HEK293 (cell line): ENCODE measurements at regions not wholly inside any gene's neighbourhood (a gene's known extent, or its start where the extent isn't known, plus 50 kb on each side); places are given as distances from the start of the nearest gene placed in this dataset.

ENCODE experiments used
- CTCF ChIA-PET: fragments of 350-600 bp; formaldehyde crosslinking; extraction: SDS; loops from one replicate; lab custom pipeline; 2021; ENCODE audit warnings: antibody characterized with exemption; lab: Yijun Ruan, JAX
- POLR2A ChIA-PET: fragments of 300-600 bp; formaldehyde crosslinking; extraction: SDS; loops from one replicate; lab custom pipeline; 2020; ENCODE audit warnings: antibody characterized with exemption, inconsistent platforms; lab: Yijun Ruan, JAX
- H3K27ac ChIP-seq: fragments of 200-500 bp; sonication (Bioruptor generic); 2 replicates; pipeline ENCODE4 v1.5.1; 2014; ENCODE audit warnings: low read depth, low read length, control low read depth, inconsistent platforms; ENCODE audit errors: extremely low read depth
- H3K36me3 ChIP-seq, 2 experiments: fragments of 200-500 bp in 1 of 2; sonication (Bioruptor generic) in 1 of 2; 1 replicate in 1 of 2; 2 replicates in 1 of 2; pipeline ENCODE4 v1.5.1; 2014 to 2017; ENCODE audit warnings: inconsistent platforms in 2 of 2, low read length in 2 of 2; ENCODE audit not compliant: control insufficient read depth in 2 of 2, insufficient read depth in 1 of 2
- H3K4me1 ChIP-seq: fragments of 200-500 bp; sonication (Bioruptor generic); 2 replicates; pipeline ENCODE4 v1.5.1; 2014; ENCODE audit warnings: mild to moderate bottlenecking, low read length, inconsistent platforms; ENCODE audit not compliant: control insufficient read depth, insufficient read depth
- H3K4me3 ChIP-seq: 2 replicates; pipeline ENCODE4 v1.5.1; 2011; ENCODE audit warnings: low read depth, mild to moderate bottlenecking, control low read depth, low read length, moderate library complexity
- H3K9me3 ChIP-seq: fragments of 200-500 bp; sonication (Bioruptor generic); 2 replicates; pipeline ENCODE4 v1.5.1; 2014; ENCODE audit warnings: low read depth, low read length, inconsistent platforms; ENCODE audit not compliant: control insufficient read depth, insufficient read depth
- GLI2 ChIP-seq: fragments of 450-650 bp; formaldehyde crosslinking; IDR thresholded peaks from 2 replicates; pipeline ENCODE4; 2017; ENCODE audit warnings: missing biosample characterization, missing genetic modification characterization, low read depth, borderline replicate concordance
- HOXC10 ChIP-seq: sonication (generic); formaldehyde crosslinking; IDR thresholded peaks from 2 replicates; pipeline ENCODE4 v1.8.1; 2023; ENCODE audit warnings: mild to moderate bottlenecking, missing genetic modification reagents
- KLF8 ChIP-seq: fragments of 450-650 bp; formaldehyde crosslinking; IDR thresholded peaks from 2 replicates; pipeline ENCODE4 v1.5.1; 2016; ENCODE audit warnings: missing biosample characterization, missing genetic modification characterization
- MEIS1 ChIP-seq: sonication (generic); formaldehyde crosslinking; IDR thresholded peaks from 2 replicates; pipeline ENCODE4 v1.8.1; 2022; ENCODE audit warnings: missing genetic modification reagents, mild to moderate bottlenecking, borderline replicate concordance
- TCF7L2 ChIP-seq: IDR thresholded peaks from 2 replicates; pipeline ENCODE4 v1.6.1; 2011; ENCODE audit warnings: low read depth, mild to moderate bottlenecking, inconsistent platforms, low read length, moderate library complexity, borderline replicate concordance
- ZBTB1 ChIP-seq: fragments of 450-650 bp; formaldehyde crosslinking; IDR thresholded peaks from 2 replicates; pipeline ENCODE4 v1.5.1; 2016; ENCODE audit warnings: missing biosample characterization, missing genetic modification characterization
- ZBTB6 ChIP-seq: fragments of 450-650 bp; formaldehyde crosslinking; IDR thresholded peaks from 2 replicates; pipeline ENCODE4 v1.5.1; 2017; ENCODE audit warnings: missing biosample characterization, missing genetic modification characterization
- ZFP37 ChIP-seq: fragments of 450-650 bp; formaldehyde crosslinking; IDR thresholded peaks from 2 replicates; pipeline ENCODE4 v1.5.1; 2016; ENCODE audit warnings: missing biosample characterization, missing genetic modification characterization
- ZFP69B ChIP-seq: fragments of 450-650 bp; formaldehyde crosslinking; IDR thresholded peaks from 2 replicates; pipeline ENCODE4 v1.5.1; 2016; ENCODE audit warnings: missing biosample characterization, missing genetic modification characterization
- ZIC2 ChIP-seq: fragments of 450-650 bp; formaldehyde crosslinking; IDR thresholded peaks from 2 replicates; pipeline ENCODE4 v1.5.1; 2016; ENCODE audit warnings: missing biosample characterization, missing genetic modification characterization
- ZNF114 ChIP-seq: fragments of 450-650 bp; formaldehyde crosslinking; IDR thresholded peaks from 2 replicates; pipeline ENCODE4 v1.5.0; 2017; ENCODE audit warnings: missing biosample characterization, missing genetic modification characterization
- ZNF16 ChIP-seq: fragments of 450-650 bp; formaldehyde crosslinking; IDR thresholded peaks from 2 replicates; pipeline ENCODE4 v1.5.1; 2016; ENCODE audit warnings: low read depth, missing biosample characterization, missing genetic modification characterization
- ZNF211 ChIP-seq: fragments of 450-650 bp; formaldehyde crosslinking; IDR thresholded peaks from 2 replicates; pipeline ENCODE4 v1.5.1; 2016; ENCODE audit warnings: low read depth, missing biosample characterization, missing genetic modification characterization
- ZNF23 ChIP-seq: fragments of 450-650 bp; formaldehyde crosslinking; IDR thresholded peaks from 2 replicates; pipeline ENCODE4 v1.5.1; 2016; ENCODE audit warnings: missing biosample characterization, missing genetic modification characterization, borderline replicate concordance
- ZNF404 ChIP-seq: fragments of 450-650 bp; formaldehyde crosslinking; IDR thresholded peaks from 2 replicates; pipeline ENCODE4 v1.5.1; 2017; ENCODE audit warnings: missing biosample characterization, missing genetic modification characterization
- ZNF423 ChIP-seq: fragments of 450-650 bp; formaldehyde crosslinking; IDR thresholded peaks from 2 replicates; pipeline ENCODE4 v1.5.1; 2016; ENCODE audit warnings: missing biosample characterization, missing genetic modification characterization
- ZNF449 ChIP-seq: fragments of 450-650 bp; formaldehyde crosslinking; IDR thresholded peaks from 2 replicates; pipeline ENCODE4 v1.5.1; 2017; ENCODE audit warnings: missing biosample characterization, mild to moderate bottlenecking, missing genetic modification characterization, moderate library complexity
- ZNF623 ChIP-seq: fragments of 450-650 bp; formaldehyde crosslinking; IDR thresholded peaks from 2 replicates; pipeline ENCODE4 v1.5.1; 2016; ENCODE audit warnings: missing biosample characterization, missing genetic modification characterization
- ZNF660 ChIP-seq: fragments of 450-650 bp; IDR thresholded peaks from 2 replicates; pipeline ENCODE4 v1.5.1; 2018; ENCODE audit warnings: missing biosample characterization, mild to moderate bottlenecking, missing genetic modification characterization
- ZNF670 ChIP-seq: fragments of 450-650 bp; formaldehyde crosslinking; IDR thresholded peaks from 2 replicates; pipeline ENCODE4 v1.5.1; 2016; ENCODE audit warnings: missing biosample characterization, missing genetic modification characterization, low read depth
- ZNF747 ChIP-seq: fragments of 450-650 bp; formaldehyde crosslinking; IDR thresholded peaks from 2 replicates; pipeline ENCODE4 v1.5.1; 2016; ENCODE audit warnings: missing biosample characterization, missing genetic modification characterization
- ZNF791 ChIP-seq: fragments of 450-650 bp; formaldehyde crosslinking; IDR thresholded peaks from 2 replicates; pipeline ENCODE4 v1.5.1; 2016; ENCODE audit warnings: missing biosample characterization, missing genetic modification characterization
- TF ChIP-seq, protein P1 (sequence below): fragments of 450-650 bp; formaldehyde crosslinking; IDR thresholded peaks from 2 replicates; pipeline ENCODE4 v1.5.1; 2016; ENCODE audit warnings: missing biosample characterization, missing genetic modification characterization
- TF ChIP-seq, protein P2 (sequence below): fragments of 450-650 bp; formaldehyde crosslinking; conservative IDR thresholded peaks from 2 replicates; pipeline ENCODE4 v1.5.1; 2016; ENCODE audit warnings: low read depth, missing biosample characterization, missing genetic modification characterization
- TF ChIP-seq, protein P3 (sequence below): fragments of 450-650 bp; formaldehyde crosslinking; IDR thresholded peaks from 2 replicates; pipeline ENCODE4 v1.5.1; 2016; ENCODE audit warnings: missing biosample characterization, missing genetic modification characterization

- TF ChIP-seq, protein P1, sequence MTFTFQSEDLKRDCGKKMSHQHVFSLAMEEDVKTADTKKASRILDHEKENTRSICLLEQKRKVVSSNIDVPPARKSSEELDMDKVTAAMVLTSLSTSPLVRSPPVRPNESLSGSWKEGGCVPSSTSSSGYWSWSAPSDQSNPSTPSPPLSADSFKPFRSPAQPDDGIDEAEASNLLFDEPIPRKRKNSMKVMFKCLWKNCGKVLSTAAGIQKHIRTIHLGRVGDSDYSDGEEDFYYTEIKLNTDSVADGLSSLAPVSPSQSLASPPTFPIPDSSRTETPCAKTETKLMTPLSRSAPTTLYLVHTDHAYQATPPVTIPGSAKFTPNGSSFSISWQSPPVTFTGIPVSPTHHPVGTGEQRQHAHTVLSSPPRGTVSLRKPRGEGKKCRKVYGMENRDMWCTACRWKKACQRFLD (tag by site-specific recombination) = no peak
- TF ChIP-seq KLF8 (tag by site-specific recombination) (no peak), HOXC10 (CRISPR knock-in tag) (no peak), ZBTB6 (tag by site-specific recombination) (no peak), ZNF423 (no peak), ZNF747 (no peak), ZNF791 (tag by site-specific recombination) (no peak), ZFP37 (tag by site-specific recombination) (no peak)
These were observed 272.8 kb downstream of the FAM76B start (continued) for GRCh38 chr11:95516786-95517185.

- CTCF ChIA-PET = interaction anchor here (0.5 to 1.4 kb wide), 4 partner anchors 28 to 360 kb away, joined by 3 to 7 read pairs (median 4); no protein-coding TSS in a partner anchor
- no peaks in the 10 kb centered on the region for H3K9me3 ChIP-seq
- POLR2A ChIA-PET = no interaction called here
- TF ChIP-seq GLI2 (tag by site-specific recombination) (no peak), ZIC2 (tag by site-specific recombination) (no peak), MEIS1 (CRISPR knock-in tag) (no peak), ZNF670 (no peak), ZNF660 (tag by site-specific recombination) (no peak)
- TF ChIP-seq, protein P2, sequence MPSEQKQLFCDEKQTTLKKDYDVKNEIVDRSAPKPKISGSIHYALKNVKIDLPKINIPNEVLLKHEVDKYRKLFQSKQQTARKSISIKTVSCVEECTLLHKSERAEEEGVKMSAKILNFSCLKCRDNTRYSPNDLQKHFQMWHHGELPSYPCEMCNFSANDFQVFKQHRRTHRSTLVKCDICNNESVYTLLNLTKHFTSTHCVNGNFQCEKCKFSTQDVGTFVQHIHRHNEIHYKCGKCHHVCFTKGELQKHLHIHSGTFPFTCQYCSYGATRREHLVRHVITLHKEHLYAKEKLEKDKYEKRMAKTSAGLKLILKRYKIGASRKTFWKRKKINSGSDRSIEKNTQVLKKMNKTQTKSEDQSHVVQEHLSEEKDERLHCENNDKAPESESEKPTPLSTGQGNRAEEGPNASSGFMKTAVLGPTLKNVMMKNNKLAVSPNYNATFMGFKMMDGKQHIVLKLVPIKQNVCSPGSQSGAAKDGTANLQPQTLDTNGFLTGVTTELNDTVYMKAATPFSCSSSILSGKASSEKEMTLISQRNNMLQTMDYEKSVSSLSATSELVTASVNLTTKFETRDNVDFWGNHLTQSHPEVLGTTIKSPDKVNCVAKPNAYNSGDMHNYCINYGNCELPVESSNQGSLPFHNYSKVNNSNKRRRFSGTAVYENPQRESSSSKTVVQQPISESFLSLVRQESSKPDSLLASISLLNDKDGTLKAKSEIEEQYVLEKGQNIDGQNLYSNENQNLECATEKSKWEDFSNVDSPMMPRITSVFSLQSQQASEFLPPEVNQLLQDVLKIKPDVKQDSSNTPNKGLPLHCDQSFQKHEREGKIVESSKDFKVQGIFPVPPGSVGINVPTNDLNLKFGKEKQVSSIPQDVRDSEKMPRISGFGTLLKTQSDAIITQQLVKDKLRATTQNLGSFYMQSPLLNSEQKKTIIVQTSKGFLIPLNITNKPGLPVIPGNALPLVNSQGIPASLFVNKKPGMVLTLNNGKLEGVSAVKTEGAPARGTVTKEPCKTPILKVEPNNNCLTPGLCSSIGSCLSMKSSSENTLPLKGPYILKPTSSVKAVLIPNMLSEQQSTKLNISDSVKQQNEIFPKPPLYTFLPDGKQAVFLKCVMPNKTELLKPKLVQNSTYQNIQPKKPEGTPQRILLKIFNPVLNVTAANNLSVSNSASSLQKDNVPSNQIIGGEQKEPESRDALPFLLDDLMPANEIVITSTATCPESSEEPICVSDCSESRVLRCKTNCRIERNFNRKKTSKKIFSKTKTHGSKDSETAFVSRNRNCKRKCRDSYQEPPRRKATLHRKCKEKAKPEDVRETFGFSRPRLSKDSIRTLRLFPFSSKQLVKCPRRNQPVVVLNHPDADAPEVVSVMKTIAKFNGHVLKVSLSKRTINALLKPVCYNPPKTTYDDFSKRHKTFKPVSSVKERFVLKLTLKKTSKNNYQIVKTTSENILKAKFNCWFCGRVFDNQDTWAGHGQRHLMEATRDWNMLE = no peak
- no peak overlapping the region for H3K27ac ChIP-seq
- H3K36me3 ChIP-seq = no peaks in the 10 kb centered on the region
- no peak overlapping the region for H3K4me3 ChIP-seq
- H3K4me1 ChIP-seq = peaks cover 3% of the 10 kb centered on the region
These were observed 273.4 kb downstream of the FAM76B start for GRCh38 chr11:95516175-95516574.

- ChIA-PET POLR2A (no interaction called here), CTCF (interaction anchor here (1.4 kb wide), 1 partner anchor 29 kb away, joined by 7 read pairs; no protein-coding TSS in a partner anchor)
- Histone ChIP-seq H3K9me3 (no peaks in the 10 kb centered on the region), H3K27ac (no peak overlapping the region), H3K4me1 (no peaks in the 10 kb centered on the region; the same call in 1 of the 2 replicates), H3K4me3 (no peak overlapping the region), H3K36me3 (no peaks in the 10 kb centered on the region)
- no peak for TF ChIP-seq GLI2 (tag by site-specific recombination)
- no peak for TF ChIP-seq ZNF23
- no peak for TF ChIP-seq ZBTB1
- no peak for TF ChIP-seq ZNF16 (tag by site-specific recombination)
- TF ChIP-seq TCF7L2 = no peak
- TF ChIP-seq ZNF211 (tag by site-specific recombination) = no peak
- no peak for TF ChIP-seq ZNF623 (tag by site-specific recombination)
- no peak for TF ChIP-seq ZNF449
- no peak for TF ChIP-seq ZNF404
- TF ChIP-seq, protein P3, sequence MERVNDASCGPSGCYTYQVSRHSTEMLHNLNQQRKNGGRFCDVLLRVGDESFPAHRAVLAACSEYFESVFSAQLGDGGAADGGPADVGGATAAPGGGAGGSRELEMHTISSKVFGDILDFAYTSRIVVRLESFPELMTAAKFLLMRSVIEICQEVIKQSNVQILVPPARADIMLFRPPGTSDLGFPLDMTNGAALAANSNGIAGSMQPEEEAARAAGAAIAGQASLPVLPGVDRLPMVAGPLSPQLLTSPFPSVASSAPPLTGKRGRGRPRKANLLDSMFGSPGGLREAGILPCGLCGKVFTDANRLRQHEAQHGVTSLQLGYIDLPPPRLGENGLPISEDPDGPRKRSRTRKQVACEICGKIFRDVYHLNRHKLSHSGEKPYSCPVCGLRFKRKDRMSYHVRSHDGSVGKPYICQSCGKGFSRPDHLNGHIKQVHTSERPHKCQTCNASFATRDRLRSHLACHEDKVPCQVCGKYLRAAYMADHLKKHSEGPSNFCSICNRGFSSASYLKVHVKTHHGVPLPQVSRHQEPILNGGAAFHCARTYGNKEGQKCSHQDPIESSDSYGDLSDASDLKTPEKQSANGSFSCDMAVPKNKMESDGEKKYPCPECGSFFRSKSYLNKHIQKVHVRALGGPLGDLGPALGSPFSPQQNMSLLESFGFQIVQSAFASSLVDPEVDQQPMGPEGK (tag by site-specific recombination) = no peak
- TF ChIP-seq ZNF114 = no peak
- no peak for TF ChIP-seq ZFP69B (tag by site-specific recombination)
These were observed 274.2 kb downstream of the FAM76B start for GRCh38 chr11:95515371-95515770.
